ENCODE measurements at regions not wholly inside any gene's neighbourhood (a gene's known extent, or its start where the extent isn't known, plus 50 kb on each side); places are given as distances from the start of the nearest gene placed in this dataset.

GRCh38 chr10:29761916-29762315 lies 127.1 kb upstream of the SVIL start:
- Histone ChIP-seq H3K36me3 (ENCODE audit: control insufficient read depth, insufficient read depth, low read length) (no peaks in the 10 kb centered on the region), H3K4me3 (ENCODE audit: low read depth, low read length) (no peak overlapping the region), H3K27me3 (ENCODE audit: control insufficient read depth, insufficient read depth, low read length) (peaks cover 7% of the 10 kb centered on the region)
- POLR2A ChIA-PET, result no interaction called here
- no peak for TF ChIP-seq CTCF (IDR thresholded peaks at IDR 0.05; ENCODE audit: insufficient read depth, low read depth, low read length)
- DNase-seq (ENCODE audit: low read depth), result no peak
- CTCF ChIA-PET, result interaction anchor here (0.9 kb wide), 1 partner anchor 10 kb away, joined by 5 read pairs; no protein-coding TSS in a partner anchor

GRCh38 chr10:29760138-29760900 lies 125.5 kb upstream of the SVIL start:
- no peak for DNase-seq (ENCODE audit: low read depth)
- ChIA-PET POLR2A (no interaction called here), CTCF (no interaction called here)
- TF ChIP-seq CTCF (IDR thresholded peaks at IDR 0.05; ENCODE audit: insufficient read depth, low read depth, low read length), result no peak
- Histone ChIP-seq H3K27me3 (ENCODE audit: control insufficient read depth, insufficient read depth, low read length) (no peaks in the 10 kb centered on the region; the same call in 1 of the 2 replicates), H3K4me3 (ENCODE audit: low read depth, low read length) (no peak overlapping the region), H3K36me3 (ENCODE audit: control insufficient read depth, insufficient read depth, low read length) (no peaks in the 10 kb centered on the region)

GRCh38 chr10:29757551-29758297 lies 123.0 kb upstream of the SVIL start:
- no peak for DNase-seq (ENCODE audit: low read depth)
- no peak overlapping the region for H3K4me3 ChIP-seq (ENCODE audit: low read depth, low read length)
- H3K36me3 ChIP-seq (ENCODE audit: control insufficient read depth, insufficient read depth, low read length), result no peaks in the 10 kb centered on the region
- H3K27me3 ChIP-seq (ENCODE audit: control insufficient read depth, insufficient read depth, low read length), result peaks cover 2% of the 10 kb centered on the region
- ChIA-PET POLR2A (no interaction called here), CTCF (interaction anchor here (1.4 kb wide), 1 partner anchor 9 kb away, joined by 5 read pairs; no protein-coding TSS in a partner anchor)
- TF ChIP-seq CTCF (IDR thresholded peaks at IDR 0.05; ENCODE audit: insufficient read depth, low read depth, low read length), result no peak

- no peak for DNase-seq (ENCODE audit: low read depth)
- H3K36me3 ChIP-seq (ENCODE audit: control insufficient read depth, insufficient read depth, low read length), result no peaks in the 10 kb centered on the region
- H3K27me3 ChIP-seq (ENCODE audit: control insufficient read depth, insufficient read depth, low read length), result peaks cover 5% of the 10 kb centered on the region
- ChIA-PET CTCF (interaction anchor here (0.6 to 1.4 kb wide), 2 partner anchors 10 to 93 kb away, joined by 3 to 5 read pairs; no protein-coding TSS in a partner anchor), POLR2A (no interaction called here)
- H3K4me3 ChIP-seq (ENCODE audit: low read depth, low read length), result no peak overlapping the region
- no peak for TF ChIP-seq CTCF (IDR thresholded peaks at IDR 0.05; ENCODE audit: insufficient read depth, low read depth, low read length)
These were observed 121.7 kb upstream of the SVIL start for GRCh38 chr10:29756451-29756850.

- peaks cover 9% of the 10 kb centered on the region for H3K27me3 ChIP-seq (ENCODE audit: control insufficient read depth, insufficient read depth, low read length)
- CTCF ChIA-PET, result interaction anchor here (0.8 to 1.6 kb wide), 2 partner anchors 13 to 17 kb away, joined by 3 to 5 read pairs; no protein-coding TSS in a partner anchor
- H3K4me3 ChIP-seq (ENCODE audit: low read depth, low read length), result no peak overlapping the region
- no peaks in the 10 kb centered on the region for H3K36me3 ChIP-seq (ENCODE audit: control insufficient read depth, insufficient read depth, low read length)
- DNase-seq (ENCODE audit: low read depth), result no peak
- POLR2A ChIA-PET, result no interaction called here
- no peak for TF ChIP-seq CTCF (IDR thresholded peaks at IDR 0.05; ENCODE audit: insufficient read depth, low read depth, low read length)
These were observed 118.5 kb upstream of the SVIL start for GRCh38 chr10:29753283-29753682.
